ENCODE measurements at regions not wholly inside any gene's neighbourhood (a gene's known extent, or its start where the extent isn't known, plus 50 kb on each side); places are given as distances from the start of the nearest gene placed in this dataset.
"Not testable (repeated sequence)": the region's sequence is repeated elsewhere in the genome, so short reads cannot be mapped to it uniquely, and the experiment has no call there.

GRCh38 chr9:119726035-119726434 is 356.8 kb upstream of the BRINP1 start:
- no peak for DNase-seq

GRCh38 chr9:119722384-119722783 is 353.1 kb upstream of the BRINP1 start:
- DNase-seq, result no peak

GRCh38 chr9:119712325-119712724 is 343.1 kb upstream of the BRINP1 start:
- DNase-seq, result no peak

GRCh38 chr9:119709431-119709830 is 340.2 kb upstream of the BRINP1 start:
- DNase-seq, result no peak

- no peak for DNase-seq
These were observed 338.1 kb upstream of the BRINP1 start for GRCh38 chr9:119707228-119707845.

- DNase-seq, result no peak
These were observed 332.4 kb upstream of the BRINP1 start for GRCh38 chr9:119701651-119702050.

- DNase-seq, result no peak
These were observed 329.3 kb upstream of the BRINP1 start for GRCh38 chr9:119698535-119698934.

GRCh38 chr9:119697996-119698395 is 328.8 kb upstream of the BRINP1 start:
- no peak for DNase-seq

- peak; percentile 1 for DNase-seq
These were observed 320.6 kb upstream of the BRINP1 start for GRCh38 chr9:119689879-119690278.

GRCh38 chr9:119688547-119688946 is 319.3 kb upstream of the BRINP1 start:
- no peak for DNase-seq

GRCh38 chr9:119677811-119678505 is 308.7 kb upstream of the BRINP1 start:
- DNase-seq, result no peak

- no peak for DNase-seq
These were observed 306.7 kb upstream of the BRINP1 start for GRCh38 chr9:119675951-119676350.

GRCh38 chr9:119672763-119673162 is 303.5 kb upstream of the BRINP1 start:
- not testable (repeated sequence) for DNase-seq

GRCh38 chr9:119667916-119668315 is 298.7 kb upstream of the BRINP1 start:
- no peak for DNase-seq

- DNase-seq, result no peak
These were observed 297.9 kb upstream of the BRINP1 start for GRCh38 chr9:119667163-119667562.

GRCh38 chr9:119662329-119662728 is 293.1 kb upstream of the BRINP1 start:
- DNase-seq, result no peak

GRCh38 chr9:119652931-119653330 is 283.7 kb upstream of the BRINP1 start:
- DNase-seq, result no peak

GRCh38 chr9:119649205-119649604 is 280.0 kb upstream of the BRINP1 start:
- no peak for DNase-seq

GRCh38 chr9:119639287-119639955 is 270.2 kb upstream of the BRINP1 start:
- DNase-seq, result no peak

GRCh38 chr9:119634006-119634405 is 264.8 kb upstream of the BRINP1 start:
- DNase-seq, result no peak

- no peak for DNase-seq
These were observed 242.3 kb upstream of the BRINP1 start for GRCh38 chr9:119611565-119611964.

- no peak for DNase-seq
These were observed 240.2 kb upstream of the BRINP1 start for GRCh38 chr9:119609277-119609971.

- DNase-seq, result no peak
These were observed 232.4 kb upstream of the BRINP1 start for GRCh38 chr9:119601632-119602031.

GRCh38 chr9:119597499-119597898 is 228.3 kb upstream of the BRINP1 start:
- no peak for DNase-seq

Measured in EL (cell line).